DMS53 (cell line): ENCODE measurements at regions not wholly inside any gene's neighbourhood (a gene's known extent, or its start where the extent isn't known, plus 50 kb on each side); places are given as distances from the start of the nearest gene placed in this dataset.

Experiments
- DNase-seq: peaks from one replicate; lab custom pipeline; 2025; lab: John Stamatoyannopoulos, UW

GRCh38 chr2:14270036-14270582 lies 362.4 kb upstream of the LRATD1 start:
- DNase-seq = no peak

- no peak for DNase-seq
Measured at GRCh38 chr2:14272396-14273075, 360.0 kb upstream of the LRATD1 start.

GRCh38 chr2:14273650-14274049 lies 358.9 kb upstream of the LRATD1 start:
- DNase-seq = no peak

GRCh38 chr2:14284244-14284643 lies 348.3 kb upstream of the LRATD1 start:
- DNase-seq = no peak

- DNase-seq = peak; percentile 61
Measured at GRCh38 chr2:14285812-14286211, 346.7 kb upstream of the LRATD1 start.

GRCh38 chr2:14288016-14288415 lies 344.5 kb upstream of the LRATD1 start:
- peak; percentile 93 for DNase-seq

GRCh38 chr2:14292964-14293363 lies 339.6 kb upstream of the LRATD1 start:
- no peak for DNase-seq

GRCh38 chr2:14297340-14297739 lies 335.2 kb upstream of the LRATD1 start:
- DNase-seq = peak; percentile 48

GRCh38 chr2:14297906-14298305 lies 334.6 kb upstream of the LRATD1 start:
- DNase-seq = no peak

GRCh38 chr2:14301331-14301730 lies 331.2 kb upstream of the LRATD1 start:
- no peak for DNase-seq

- DNase-seq = no peak
Measured at GRCh38 chr2:14303366-14304115, 329.0 kb upstream of the LRATD1 start.

GRCh38 chr2:14304326-14304725 lies 328.2 kb upstream of the LRATD1 start:
- peak; percentile 12 for DNase-seq

GRCh38 chr2:14306268-14306861 lies 326.2 kb upstream of the LRATD1 start:
- peak; percentile 5 for DNase-seq

- no peak for DNase-seq
Measured at GRCh38 chr2:14313341-14313740, 319.2 kb upstream of the LRATD1 start.

GRCh38 chr2:14316594-14316993 lies 315.9 kb upstream of the LRATD1 start:
- DNase-seq = no peak

GRCh38 chr2:14321357-14321756 lies 311.2 kb upstream of the LRATD1 start:
- DNase-seq = no peak

- DNase-seq = no peak
Measured at GRCh38 chr2:14322306-14322705, 310.2 kb upstream of the LRATD1 start.

GRCh38 chr2:14324308-14324707 lies 308.2 kb upstream of the LRATD1 start:
- no peak for DNase-seq

- DNase-seq = no peak
Measured at GRCh38 chr2:14330884-14331283, 301.6 kb upstream of the LRATD1 start.

GRCh38 chr2:14336759-14337382 lies 295.6 kb upstream of the LRATD1 start:
- DNase-seq = peak; percentile 35

- DNase-seq = peak; percentile 80
Measured at GRCh38 chr2:14340703-14341102, 291.8 kb upstream of the LRATD1 start.

GRCh38 chr2:14342313-14342712 lies 290.2 kb upstream of the LRATD1 start:
- DNase-seq = no peak
